Cardiac muscle cell (in vitro differentiated cells and primary cell): ENCODE measurements at regions not wholly inside any gene's neighbourhood (a gene's known extent, or its start where the extent isn't known, plus 50 kb on each side); places are given as distances from the start of the nearest gene placed in this dataset.

Experiments
- DNase-seq, 2 donors: peaks; one replicate each; pipeline versions ENCODE4 v3.0.0 to v3.0.0-alpha.2; 2010 to 2017; ENCODE audit warnings: low read depth in 1 of 2, low spot score in 1 of 2
- H3K27ac ChIP-seq: fragments of 200-600 bp; sonication (generic); 2 replicates; pipeline ENCODE4 v1.5.1; 2016
- H3K27me3 ChIP-seq: fragments of 200-600 bp; sonication (generic); 2 replicates; pipeline ENCODE4 v1.6.0; 2016; ENCODE audit warnings: control low read depth
- H3K36me3 ChIP-seq: fragments of 200-600 bp; sonication (generic); 2 replicates; pipeline ENCODE4 v1.5.1; 2016; ENCODE audit warnings: control low read depth
- H3K4me1 ChIP-seq: fragments of 200-600 bp; sonication (generic); 2 replicates; pipeline ENCODE4 v1.8.1; 2017; ENCODE audit warnings: low read depth, mild to moderate bottlenecking, mixed run types
- H3K4me3 ChIP-seq: fragments of 200-600 bp; sonication (generic); 2 replicates; pipeline ENCODE4 v1.5.1; 2016; ENCODE audit warnings: mild to moderate bottlenecking
- H3K9me3 ChIP-seq: fragments of 200-600 bp; sonication (generic); 2 replicates; pipeline ENCODE4 v1.5.1; 2017; ENCODE audit warnings: low read depth, mild to moderate bottlenecking, control low read depth
- CTCF ChIP-seq: IDR thresholded peaks from 2 replicates; pipeline ENCODE4 v1.5.1; 2012; ENCODE audit warnings: low read depth, mild to moderate bottlenecking, low read length

GRCh38 chr2:129231924-129232323, 747.5 kb upstream of the RAB6C start:
- H3K27ac ChIP-seq: no peak overlapping the region
- no peaks in the 10 kb centered on the region for H3K27me3 ChIP-seq
- H3K36me3 ChIP-seq: no peaks in the 10 kb centered on the region
- no peaks in the 10 kb centered on the region for H3K4me1 ChIP-seq
- no peaks in the 10 kb centered on the region for H3K9me3 ChIP-seq
- TF ChIP-seq CTCF: no peak
- no peak overlapping the region for H3K4me3 ChIP-seq
- DNase-seq: no peak

GRCh38 chr2:129233166-129233565, 746.3 kb upstream of the RAB6C start:
- H3K4me1 ChIP-seq: no peaks in the 10 kb centered on the region
- DNase-seq: no peak
- H3K27me3 ChIP-seq: no peaks in the 10 kb centered on the region
- H3K36me3 ChIP-seq: no peaks in the 10 kb centered on the region
- no peak overlapping the region for H3K27ac ChIP-seq
- H3K9me3 ChIP-seq: no peaks in the 10 kb centered on the region
- TF ChIP-seq CTCF: no peak
- no peak overlapping the region for H3K4me3 ChIP-seq

GRCh38 chr2:129233751-129234406, 745.6 kb upstream of the RAB6C start:
- DNase-seq: peak; percentile 47 to 71
- Histone ChIP-seq H3K27me3 (no peaks in the 10 kb centered on the region), H3K36me3 (no peaks in the 10 kb centered on the region), H3K27ac (no peak overlapping the region), H3K9me3 (no peaks in the 10 kb centered on the region), H3K4me1 (no peaks in the 10 kb centered on the region), H3K4me3 (no peak overlapping the region)
- peak; percentile 48 for TF ChIP-seq CTCF

- DNase-seq: no peak
- H3K4me1 ChIP-seq: no peaks in the 10 kb centered on the region
- H3K27ac ChIP-seq: no peak overlapping the region
- H3K36me3 ChIP-seq: no peaks in the 10 kb centered on the region
- H3K27me3 ChIP-seq: no peaks in the 10 kb centered on the region
- TF ChIP-seq CTCF: no peak
- no peaks in the 10 kb centered on the region for H3K9me3 ChIP-seq
- no peak overlapping the region for H3K4me3 ChIP-seq
These were observed 742.9 kb upstream of the RAB6C start for GRCh38 chr2:129236601-129237000.

- Histone ChIP-seq H3K4me3 (no peak overlapping the region), H3K27ac (no peak overlapping the region)
- DNase-seq: peak in 1 of 2 donors; percentile 56
These were observed 741.3 kb upstream of the RAB6C start for GRCh38 chr2:129237966-129238725.

More at GRCh38 chr2:129237966-129238725, 741.3 kb upstream of the RAB6C start:
- Histone ChIP-seq H3K9me3 (no peaks in the 10 kb centered on the region), H3K27me3 (no peaks in the 10 kb centered on the region), H3K36me3 (no peaks in the 10 kb centered on the region), H3K4me1 (no peaks in the 10 kb centered on the region)
- TF ChIP-seq CTCF: no peak
